ENCODE measurements at regions not wholly inside any gene's neighbourhood (a gene's known extent, or its start where the extent isn't known, plus 50 kb on each side); places are given as distances from the start of the nearest gene placed in this dataset.

GRCh38 chr15:23913635-23914034 lies 226.5 kb upstream of the NDN start:
- TF ChIP-seq GABPA (IDR thresholded peaks at IDR 0.05; ENCODE audit: low read depth): no peak
- no peak for TF ChIP-seq ZNF274 (IDR thresholded peaks at IDR 0.05; ENCODE audit: insufficient read depth, insufficient read length)
- TF ChIP-seq SMARCA5 (IDR thresholded peaks at IDR 0.05): no peak
- TF ChIP-seq IKZF1 (conservative IDR thresholded peaks at IDR 0.05): no peak
- TF ChIP-seq EED (IDR thresholded peaks at IDR 0.05; ENCODE audit: low read depth): no peak
- TF ChIP-seq RFX5 (IDR thresholded peaks at IDR 0.05; ENCODE audit: low read depth, low read length): no peak
- TF ChIP-seq RELA (IDR thresholded peaks at IDR 0.05; ENCODE audit: borderline replicate concordance, partially characterized antibody): no peak
- TF ChIP-seq MTA2 (IDR thresholded peaks at IDR 0.05; ENCODE audit: low read depth): no peak
- TF ChIP-seq PAX5 (IDR thresholded peaks at IDR 0.05; ENCODE audit: borderline replicate concordance, low read depth, low read length): no peak
- TF ChIP-seq SUZ12 (IDR thresholded peaks at IDR 0.05; ENCODE audit: unreplicated experiment): no peak
- TF ChIP-seq BHLHE40 (IDR thresholded peaks at IDR 0.05; ENCODE audit: borderline replicate concordance in 1 of 2, low read depth in 2 of 2, low read length in 1 of 2): no peak
- TF ChIP-seq EGR1 (IDR thresholded peaks at IDR 0.05; ENCODE audit: borderline replicate concordance in 1 of 2, low read depth in 2 of 2, low read length in 2 of 2): no peak
- TF ChIP-seq BRCA1 (IDR thresholded peaks at IDR 0.05; ENCODE audit: low read depth, low read length): no peak
- no peak for TF ChIP-seq SREBF1 (IDR thresholded peaks at IDR 0.05; ENCODE audit: low read length)
- FAIRE-seq (no peak), ATAC-seq (no peak), DNase-seq (ENCODE audit: low read depth, low spot score) (no peak)
- in situ Hi-C loops (cut with MboI): loop anchor here (10.0 kb wide), 1 partner anchor 49 kb away; no protein-coding TSS in a partner anchor
- no TSS peak for BruUV-seq (replicated peaks)
- H4K20me1 ChIP-seq (ENCODE audit: control insufficient read depth, insufficient read depth): no peaks in the 10 kb centered on the region
- intact Hi-C loops (cut with micrococcal nuclease; ENCODE audit: unreplicated experiment): loop anchor here (10.0 kb wide), 1 partner anchor 59 kb away; no protein-coding TSS in a partner anchor
- no peaks in the 10 kb centered on the region for H3K36me3 ChIP-seq (ENCODE audit: control insufficient read depth in 2 of 2, insufficient read depth in 2 of 2, low read length in 1 of 2)
- no peak overlapping the region for H3K4me2 ChIP-seq (ENCODE audit: control insufficient read depth, insufficient read depth)
- RAD21 ChIA-PET (ENCODE audit: unreplicated experiment): no interaction called here
- SMC1A ChIA-PET (ENCODE audit: uncharacterized antibody, unreplicated experiment): no interaction called here
- CTCF ChIA-PET: no interaction called here
- WGBS (ENCODE audit: insufficient coverage, insufficient replicate concordance, low lambda C conversion rate, missing lambda C conversion rate): 16% methylated on average over 1 of the region's 1 CpG
- no peaks in the 10 kb centered on the region; the same call in 2 of the 3 replicates for H3K9me3 ChIP-seq (replicated peaks; ENCODE audit: control insufficient read depth, insufficient read depth, low read length)
- H3K79me2 ChIP-seq (ENCODE audit: control insufficient read depth, insufficient read depth, low read length): no peaks in the 10 kb centered on the region
- no peak overlapping the region for H3K9ac ChIP-seq (ENCODE audit: control insufficient read depth, insufficient read depth, low read length)
- H3K4me3 ChIP-seq: no peak overlapping the region
- H3K4me1 ChIP-seq (ENCODE audit: control insufficient read depth, insufficient read depth, low read length): no peaks in the 10 kb centered on the region
- no peak overlapping the region for H3K27ac ChIP-seq (ENCODE audit: control insufficient read depth, insufficient read depth)
- no peaks in the 10 kb centered on the region for H3K27me3 ChIP-seq (replicated peaks in 1 of 2; ENCODE audit: control insufficient read depth in 2 of 2, insufficient read depth in 2 of 2, low read length in 1 of 2)
- H2AFZ ChIP-seq (ENCODE audit: control insufficient read depth, low read depth, low read length): no peak overlapping the region
- POLR2A ChIA-PET: no interaction called here

All from GM12878 (cell line).